Body of pancreas (tissue), 4 donors: ENCODE measurements at regions not wholly inside any gene's neighbourhood (a gene's known extent, or its start where the extent isn't known, plus 50 kb on each side); places are given as distances from the start of the nearest gene placed in this dataset.
"Not testable (repeated sequence)": the region's sequence is repeated elsewhere in the genome, so short reads cannot be mapped to it uniquely, and the experiment has no call there.

Experiments used
- ATAC-seq: fragments of 150-250 bp; one replicate; pipeline ENCODE4 v1.9.1; 2016
- DNase-seq, 4 donors: peaks; one replicate each; pipeline ENCODE4 v3.0.0-alpha.2; 2019
- H3K27ac ChIP-seq, 4 donors: fragments of 200-600 bp; sonication (generic); 1 replicate in 3 of 4; 2 replicates in 1 of 4; pipeline versions ENCODE4 v1.5.1 to v1.6.1; 2016 to 2019; ENCODE audit warnings: mild to moderate bottlenecking in 1 of 4, mixed read lengths in 1 of 4, moderate library complexity in 1 of 4
- H3K27me3 ChIP-seq, 2 donors: fragments of 200-600 bp; sonication (generic); one replicate each; pipeline ENCODE4 v1.6.0; 2016; ENCODE audit warnings: mild to moderate bottlenecking in 1 of 2
- H3K36me3 ChIP-seq, 2 donors: fragments of 200-600 bp; sonication (generic); replicated peaks in 1 of 2; 2 replicates each; pipeline ENCODE4 v1.5.1; 2016; ENCODE audit warnings: low read depth in 2 of 2; ENCODE audit not compliant: insufficient read depth in 1 of 2
- H3K4me1 ChIP-seq: fragments of 200-600 bp; sonication (generic); one replicate; pipeline ENCODE4 v1.6.0; 2016
- H3K4me3 ChIP-seq, 2 donors: fragments of 200-600 bp; sonication (generic); 1 replicate in 1 of 2; 2 replicates in 1 of 2; pipeline ENCODE4 v1.5.1; 2016 to 2019
- H3K9me3 ChIP-seq, 3 donors: fragments of 200-600 bp; sonication (generic); 1 replicate in 2 of 3; 2 replicates in 1 of 3; pipeline ENCODE4 v1.5.1; 2016
- CTCF ChIP-seq, 7 experiments: fragments of 450-650 bp in 4 of 7; fragments of 200-600 bp in 3 of 7; sonication (generic) in 3 of 7; IDR thresholded peaks; one replicate each; pipeline ENCODE4 v1.5.1; 2016 to 2019; ENCODE audit warnings: antibody characterized with exemption in 7 of 7
- POLR2A ChIP-seq, 3 donors: fragments of 450-650 bp; IDR thresholded peaks; one replicate each; pipeline ENCODE4 v1.6.1; 2016; ENCODE audit warnings: antibody characterized with exemption in 3 of 3, mild to moderate bottlenecking in 2 of 3
- WGBS, 2 donors: methylation state at CpG; one replicate each; pipeline ENCODE4 v1.1.5; 2017; 5-methylcytosine and 5-hydroxymethylcytosine counted together
- intact Hi-C: fragments of 100-400 bp; cut with DNase I; formaldehyde crosslinking; loops from one replicate; pipeline ENCODE4 v1.15.1; 2023

- H3K36me3 ChIP-seq, H3K4me1 ChIP-seq, intact Hi-C loops, H3K9me3 ChIP-seq, H3K27ac ChIP-seq, H3K4me3 ChIP-seq, H3K27me3 ChIP-seq, ATAC-seq: not testable (repeated sequence)
- DNase-seq: peak in 3 of 4 donors; percentile 7 to 60 (median 31)
- 0% methylated on average over 1 of the region's 2 CpGs; no CpG with 5 or more reads in 1 of the 2 donors for WGBS, 2 donors
These were observed 439.1 kb downstream of the SPATA31A7 start for GRCh38 chr9:61628951-61629350.

GRCh38 chr9:61634192-61634591 lies 444.4 kb downstream of the SPATA31A7 start:
- no peaks in the 10 kb centered on the region for H3K27me3 ChIP-seq
- no peak overlapping the region for H3K27ac ChIP-seq
- H3K4me3 ChIP-seq: no peak overlapping the region
- TF ChIP-seq POLR2A (IDR thresholded peaks at IDR 0.05): no peak
- TF ChIP-seq CTCF (IDR thresholded peaks at IDR 0.05): no peak
- WGBS, 2 donors: 76 to 88% methylated on average over 12 to 18 of the region's 19 CpGs
- H3K4me1 ChIP-seq: no peaks in the 10 kb centered on the region
- DNase-seq (no peak), ATAC-seq (no peak)
- intact Hi-C loops: no loop called here
- H3K36me3 ChIP-seq: no peaks in the 10 kb centered on the region
- H3K9me3 ChIP-seq: no peaks in the 10 kb centered on the region

- DNase-seq, H3K9me3 ChIP-seq, H3K27me3 ChIP-seq, H3K4me1 ChIP-seq, intact Hi-C loops, H3K27ac ChIP-seq, H3K36me3 ChIP-seq, H3K4me3 ChIP-seq, ATAC-seq: not testable (repeated sequence)
- 43 to 55% methylated on average over 4 to 5 of the region's 6 CpGs for WGBS, 2 donors
These were observed 474.4 kb downstream of the SPATA31A7 start for GRCh38 chr9:61664232-61664631.

DNA sequence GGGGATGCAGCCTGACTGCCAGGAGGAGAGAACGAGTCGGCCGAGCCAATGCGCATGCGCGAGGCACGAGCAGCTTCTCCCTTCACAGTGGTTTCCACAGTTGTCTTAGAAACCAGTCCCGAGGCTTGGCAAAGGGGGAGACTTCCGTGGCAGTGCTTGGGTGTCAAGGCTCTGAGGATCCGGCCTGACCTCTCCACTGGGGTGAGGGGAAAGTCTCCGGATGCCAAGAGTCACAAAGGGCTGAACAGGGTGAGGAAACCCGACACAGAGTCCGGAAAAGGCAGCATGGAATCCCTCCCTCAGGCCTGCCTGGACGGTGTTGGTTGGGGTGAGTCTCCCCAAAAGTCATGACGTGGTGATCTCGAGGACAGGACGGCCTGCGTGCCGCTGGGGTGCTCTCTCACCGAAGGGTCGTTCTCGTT lies 475.5 kb downstream of the SPATA31A7 start:
- intact Hi-C loops: no loop called here
- Histone ChIP-seq H3K27ac (no peak overlapping the region), H3K4me3 (no peak overlapping the region), H3K9me3 (no peaks in the 10 kb centered on the region), H3K4me1 (no peaks in the 10 kb centered on the region), H3K36me3 (no peaks in the 10 kb centered on the region), H3K27me3 (no peaks in the 10 kb centered on the region)
- DNase-seq (no peak), ATAC-seq (no peak)
- no peak for TF ChIP-seq CTCF (IDR thresholded peaks at IDR 0.05)
- no peak for TF ChIP-seq POLR2A (IDR thresholded peaks at IDR 0.05)
- WGBS, 2 donors: 57 to 73% methylated on average over 14 to 22 of the region's 22 CpGs

- intact Hi-C loops: no loop called here
- ATAC-seq (no peak), DNase-seq (no peak)
- Histone ChIP-seq H3K27ac (no peak overlapping the region), H3K4me1 (no peaks in the 10 kb centered on the region), H3K36me3 (no peaks in the 10 kb centered on the region), H3K27me3 (no peaks in the 10 kb centered on the region), H3K9me3 (no peaks in the 10 kb centered on the region), H3K4me3 (no peak overlapping the region)
- TF ChIP-seq CTCF (IDR thresholded peaks at IDR 0.05) (no peak), POLR2A (IDR thresholded peaks at IDR 0.05) (no peak)
- WGBS, 2 donors: 66 to 68% methylated on average over 12 of the region's 12 CpGs
These were observed 476.0 kb downstream of the SPATA31A7 start for GRCh38 chr9:61665829-61666228.

DNA sequence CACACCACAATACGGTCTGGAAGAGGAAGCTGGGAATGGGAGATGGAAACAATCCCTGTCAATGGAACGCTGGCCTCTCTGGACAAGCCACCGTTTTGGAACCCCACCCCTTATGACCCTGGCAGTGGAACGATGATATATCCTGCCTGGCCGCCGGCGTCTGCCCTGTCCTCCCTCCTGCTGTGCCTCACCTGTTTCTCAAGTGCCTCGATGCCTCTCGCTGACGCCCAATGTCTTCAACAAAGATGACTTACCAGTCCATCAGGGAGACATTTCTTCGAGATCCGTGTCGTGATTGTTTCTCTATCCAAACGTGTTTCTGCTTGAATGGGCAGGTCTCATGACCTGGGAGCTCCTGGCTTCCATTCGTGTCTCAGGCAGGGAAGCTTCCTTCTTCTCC lies 476.5 kb downstream of the SPATA31A7 start:
- no peak overlapping the region for H3K4me3 ChIP-seq
- DNase-seq: no peak
- TF ChIP-seq POLR2A (IDR thresholded peaks at IDR 0.05) (no peak), CTCF (IDR thresholded peaks at IDR 0.05) (no peak)
- no peak for ATAC-seq
- H3K27ac ChIP-seq: no peak overlapping the region
- WGBS, 2 donors: 64 to 66% methylated on average over 15 of the region's 15 CpGs
- intact Hi-C loops: no loop called here
- H3K4me1 ChIP-seq: no peaks in the 10 kb centered on the region
- no peaks in the 10 kb centered on the region for H3K9me3 ChIP-seq
- no peaks in the 10 kb centered on the region for H3K36me3 ChIP-seq
- H3K27me3 ChIP-seq: no peaks in the 10 kb centered on the region
